T-helper 2 cell treated with Interferon-gamma antibody and Interleukin-4, amounts not matched to agents 5 μg/mL and 100 μg/mL, for 36 hours (primary cell): ENCODE measurements at regions not wholly inside any gene's neighbourhood (a gene's known extent, or its start where the extent isn't known, plus 50 kb on each side); places are given as distances from the start of the nearest gene placed in this dataset.

ENCODE experiments used
- DNase-seq: peaks from one replicate; pipeline ENCODE4 v3.0.0; 2021; ENCODE audit warnings: low spot score
- H3K27ac Mint-ChIP-seq: one replicate; pipeline ENCODE4 v1.8.0; 2021; ENCODE audit warnings: mild to moderate bottlenecking, mixed read lengths
- H3K27me3 Mint-ChIP-seq: one replicate; pipeline ENCODE4 v1.8.0; 2021; ENCODE audit warnings: low read depth, mixed read lengths
- H3K36me3 Mint-ChIP-seq: one replicate; pipeline ENCODE4 v1.8.0; 2021; ENCODE audit warnings: low read depth, mixed read lengths
- H3K4me1 Mint-ChIP-seq: one replicate; pipeline ENCODE4 v1.8.0; 2021; ENCODE audit warnings: low read depth, mixed read lengths
- H3K4me3 Mint-ChIP-seq: one replicate; pipeline ENCODE4 v1.8.0; 2022; ENCODE audit warnings: mild to moderate bottlenecking, moderate library complexity, mixed read lengths
- H3K9me3 Mint-ChIP-seq: one replicate; pipeline ENCODE4 v1.8.0; 2021; ENCODE audit warnings: mixed read lengths

DNA sequence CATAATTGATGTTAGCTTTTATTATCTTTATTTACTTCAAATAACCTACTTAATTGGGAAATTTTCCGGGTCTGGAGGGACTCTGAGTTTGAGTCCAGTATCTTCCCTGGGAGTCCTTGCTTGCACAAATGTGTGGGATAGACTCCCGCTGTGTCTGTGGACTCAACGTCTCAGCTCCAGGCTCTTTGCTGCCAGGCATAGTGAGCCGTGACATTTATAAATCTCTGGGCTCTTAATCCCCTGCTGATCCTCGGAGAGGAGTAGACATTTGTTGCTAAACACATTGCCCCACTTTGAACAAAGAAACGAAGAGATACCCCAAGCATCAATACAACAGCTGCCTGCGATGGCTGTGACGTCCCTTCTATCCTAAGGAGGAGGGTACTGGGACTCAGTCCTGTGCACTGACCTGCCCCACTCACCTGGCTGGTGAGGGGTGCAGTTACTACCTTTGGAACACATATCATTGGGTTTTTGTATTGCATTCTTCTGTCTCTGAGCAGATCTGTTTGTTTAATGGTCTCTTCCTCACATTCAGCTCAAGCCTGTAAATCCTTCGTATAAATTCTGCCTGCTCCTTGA is 316.9 kb downstream of the HAPSTR1 start:
- Mint-ChIP-seq H3K4me1 (no peaks in the 10 kb centered on the region), H3K4me3 (no peak overlapping the region), H3K9me3 (peaks cover 4% of the 10 kb centered on the region), H3K27ac (no peak overlapping the region), H3K36me3 (no peaks in the 10 kb centered on the region), H3K27me3 (no peaks in the 10 kb centered on the region)
- no peak for DNase-seq

DNA sequence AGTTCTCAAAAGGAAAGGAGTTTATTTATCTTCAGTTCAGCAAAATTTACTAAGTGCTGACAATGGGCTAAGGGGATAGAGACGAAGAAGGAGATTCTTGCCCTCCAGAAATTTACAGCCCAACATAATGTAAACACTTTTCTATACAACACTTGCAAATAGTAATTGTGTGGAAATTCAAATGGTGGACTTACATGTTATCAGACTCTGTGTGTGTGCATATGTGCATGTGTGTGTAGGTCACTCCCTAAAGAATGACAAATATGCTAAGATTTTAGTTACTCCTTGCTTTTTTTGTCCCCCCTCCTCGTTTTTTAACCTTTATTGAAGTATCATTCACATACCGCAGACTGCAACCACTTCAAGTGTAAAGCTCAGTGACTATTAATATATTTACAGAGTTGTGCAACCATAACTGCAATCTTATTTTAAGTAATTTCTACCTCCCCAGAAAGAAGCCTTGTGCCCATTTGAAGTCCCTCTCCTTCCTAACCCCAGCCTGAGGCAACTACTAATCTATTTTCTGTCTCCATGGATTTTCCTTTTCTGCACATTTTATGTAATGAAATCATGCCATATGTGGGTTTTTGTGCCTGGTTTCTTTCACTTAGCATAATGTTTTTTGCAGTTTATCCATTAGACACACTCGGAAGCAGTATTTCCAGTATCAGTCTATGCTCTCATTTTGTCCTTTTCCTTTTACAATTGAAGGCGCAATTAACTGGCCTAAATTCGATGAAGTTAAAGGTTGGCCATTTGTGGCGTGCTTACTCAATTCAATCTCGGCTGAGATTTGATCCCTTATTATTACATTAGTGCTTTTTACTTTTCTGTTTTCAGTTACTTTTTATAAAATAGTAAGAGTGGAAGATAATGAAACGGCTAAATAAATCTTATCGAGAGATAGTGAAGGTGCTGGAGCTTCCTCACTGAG is 318.4 kb downstream of the HAPSTR1 start:
- H3K27ac Mint-ChIP-seq, result no peak overlapping the region
- H3K27me3 Mint-ChIP-seq, result no peaks in the 10 kb centered on the region
- H3K4me1 Mint-ChIP-seq, result no peaks in the 10 kb centered on the region
- DNase-seq, result no peak
- no peaks in the 10 kb centered on the region for H3K36me3 Mint-ChIP-seq
- H3K4me3 Mint-ChIP-seq, result no peak overlapping the region
- peaks cover 4% of the 10 kb centered on the region for H3K9me3 Mint-ChIP-seq

DNA sequence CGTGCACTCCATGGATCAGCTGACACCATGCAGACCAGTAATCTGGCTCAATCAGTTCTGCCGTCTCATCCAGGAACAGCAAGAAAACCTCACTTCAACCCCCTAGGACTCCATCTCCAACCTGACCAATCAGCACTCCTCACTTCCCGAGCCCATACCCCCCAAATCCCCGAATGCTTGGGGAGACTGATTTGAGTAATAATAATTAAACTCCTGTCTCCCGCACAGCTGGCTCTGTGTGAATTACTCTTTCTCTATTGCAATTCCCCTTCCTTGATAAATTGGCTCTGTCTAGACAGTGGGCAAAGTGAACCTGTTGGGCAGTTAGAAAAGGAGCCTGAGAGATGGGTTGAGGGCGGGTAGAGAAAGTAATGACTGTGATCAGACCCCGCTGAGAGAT is 320.0 kb downstream of the HAPSTR1 start:
- Mint-ChIP-seq H3K27ac (no peak overlapping the region), H3K36me3 (no peaks in the 10 kb centered on the region), H3K4me3 (no peak overlapping the region), H3K4me1 (no peaks in the 10 kb centered on the region), H3K27me3 (no peaks in the 10 kb centered on the region), H3K9me3 (no peaks in the 10 kb centered on the region)
- DNase-seq, result no peak

DNA sequence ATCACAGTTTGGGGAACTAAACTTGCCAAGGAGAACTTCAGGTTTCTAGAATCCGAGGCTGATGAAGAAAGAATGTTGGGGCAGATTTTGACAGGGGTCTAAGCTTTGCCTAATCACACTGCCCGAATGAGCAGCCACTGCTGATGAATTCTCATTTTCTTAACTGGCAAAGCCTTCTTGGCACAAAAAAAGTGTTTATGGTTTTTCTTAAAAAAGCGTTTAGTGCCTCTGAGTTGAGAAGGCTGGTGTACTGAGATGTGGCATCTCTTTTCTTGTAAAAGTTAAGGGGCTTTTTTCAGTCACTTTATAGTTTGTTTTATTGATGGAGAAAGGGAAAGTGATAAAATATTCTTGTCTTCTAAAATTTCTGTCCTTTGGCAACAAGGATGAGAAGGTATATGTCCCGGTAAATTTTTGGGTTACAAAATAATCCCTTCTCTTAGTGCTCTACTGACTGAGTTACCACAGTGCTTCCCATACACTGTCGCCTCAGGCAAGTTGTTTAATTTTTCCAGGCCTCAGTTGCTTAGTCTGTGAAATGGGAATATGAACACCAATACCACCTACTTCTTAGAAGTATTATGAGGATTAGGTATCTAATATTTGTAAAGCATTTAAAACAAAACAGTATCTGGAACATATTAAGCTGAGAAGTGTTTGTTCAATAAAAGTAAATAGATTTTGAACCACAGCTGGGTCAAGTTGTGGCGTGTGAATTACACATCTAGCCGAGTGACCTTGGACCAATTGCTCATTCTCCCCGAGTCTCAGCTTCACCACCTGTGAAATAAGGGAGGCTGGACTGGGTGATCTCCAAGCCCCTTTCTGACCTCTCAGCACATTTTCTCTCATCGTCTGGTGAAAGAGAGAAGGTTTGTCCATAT is 320.8 kb downstream of the HAPSTR1 start:
- Mint-ChIP-seq H3K9me3 (no peaks in the 10 kb centered on the region), H3K36me3 (no peaks in the 10 kb centered on the region), H3K27me3 (no peaks in the 10 kb centered on the region), H3K27ac (no peak overlapping the region), H3K4me3 (no peak overlapping the region), H3K4me1 (no peaks in the 10 kb centered on the region)
- DNase-seq, result no peak

DNA sequence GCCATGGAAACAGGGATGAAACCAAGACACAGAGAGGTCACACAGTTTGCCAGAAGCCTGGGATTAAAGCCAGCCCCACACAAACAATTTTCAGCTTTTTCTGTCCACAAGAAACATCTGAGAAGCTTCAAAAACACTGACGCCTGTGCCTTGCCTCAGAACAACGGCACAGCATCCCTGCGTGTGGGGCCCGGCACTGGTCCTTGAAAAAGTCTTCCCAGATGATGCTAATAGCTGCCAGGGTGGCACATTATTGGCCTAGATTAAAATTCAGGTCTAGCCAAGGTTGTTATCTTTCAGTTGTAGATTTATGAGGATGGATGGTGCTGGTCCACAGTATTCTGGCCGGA is 321.4 kb downstream of the HAPSTR1 start:
- no peak overlapping the region for H3K27ac Mint-ChIP-seq
- H3K27me3 Mint-ChIP-seq, result no peaks in the 10 kb centered on the region
- H3K9me3 Mint-ChIP-seq, result no peaks in the 10 kb centered on the region
- H3K4me3 Mint-ChIP-seq, result no peak overlapping the region
- no peaks in the 10 kb centered on the region for H3K36me3 Mint-ChIP-seq
- no peak for DNase-seq
- no peaks in the 10 kb centered on the region for H3K4me1 Mint-ChIP-seq

DNA sequence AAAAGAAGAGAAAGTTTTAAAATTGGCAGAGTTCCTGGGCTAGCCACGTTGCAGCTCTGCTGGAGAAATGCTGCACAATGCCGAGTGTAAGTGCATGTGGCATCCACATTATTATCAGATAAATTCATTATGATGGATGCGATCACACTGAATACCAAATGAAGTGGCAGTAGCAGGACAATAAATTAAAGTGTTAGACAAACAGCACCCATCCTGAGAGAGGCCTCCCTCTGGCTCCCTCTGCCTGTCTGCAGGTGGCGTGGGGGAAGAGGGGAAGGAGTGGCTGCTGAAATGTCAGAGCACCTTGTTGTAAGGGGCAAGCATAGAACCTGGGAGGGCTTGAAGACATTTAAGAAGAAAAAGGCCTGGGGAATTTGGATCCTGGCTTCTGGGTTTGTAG is 324.1 kb downstream of the HAPSTR1 start:
- Mint-ChIP-seq H3K4me1 (no peaks in the 10 kb centered on the region), H3K36me3 (no peaks in the 10 kb centered on the region), H3K27me3 (no peaks in the 10 kb centered on the region), H3K4me3 (no peak overlapping the region), H3K27ac (no peak overlapping the region), H3K9me3 (no peaks in the 10 kb centered on the region)
- DNase-seq, result no peak

DNA sequence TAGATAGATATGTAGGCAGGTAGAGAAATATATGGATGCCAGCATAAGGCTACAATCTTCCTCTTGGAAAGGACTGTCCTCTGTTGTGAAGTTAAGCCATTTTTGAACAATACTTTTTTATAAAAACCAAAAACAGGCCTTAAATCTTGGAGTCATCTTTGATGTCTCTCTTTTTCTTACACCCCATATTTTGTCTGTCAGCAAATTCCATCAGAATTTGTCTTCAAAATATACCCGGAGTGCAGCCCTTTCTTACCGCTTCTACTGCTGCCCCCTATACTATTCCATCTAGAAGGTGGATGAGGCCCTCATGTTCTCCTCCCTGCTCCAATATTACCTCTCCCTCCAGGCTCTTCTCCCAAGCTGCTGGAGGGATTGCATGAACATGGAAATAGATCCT is 326.5 kb downstream of the HAPSTR1 start:
- Mint-ChIP-seq H3K9me3 (peaks cover 5% of the 10 kb centered on the region), H3K27me3 (no peaks in the 10 kb centered on the region), H3K27ac (no peak overlapping the region), H3K36me3 (no peaks in the 10 kb centered on the region), H3K4me3 (no peak overlapping the region), H3K4me1 (no peaks in the 10 kb centered on the region)
- DNase-seq, result no peak

DNA sequence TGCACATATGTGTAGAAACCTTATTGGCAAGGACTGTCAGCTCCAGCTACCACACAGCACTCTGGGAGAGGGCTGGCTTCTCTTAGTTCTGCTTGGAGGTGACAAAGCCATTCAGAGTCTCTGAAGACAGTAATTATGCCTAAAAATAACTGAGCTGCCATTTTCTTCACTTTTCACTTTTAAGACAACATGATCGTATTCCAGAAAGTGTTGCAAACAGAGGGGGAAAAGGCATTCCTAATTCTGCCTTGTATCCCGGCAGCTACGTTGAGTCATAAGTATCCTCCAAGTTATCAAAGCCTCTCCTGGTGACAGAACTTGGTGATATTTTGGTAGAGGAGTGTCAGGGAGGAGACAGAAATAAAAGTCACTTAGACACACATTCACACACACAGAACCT is 327.7 kb downstream of the HAPSTR1 start:
- Mint-ChIP-seq H3K27ac (no peak overlapping the region), H3K9me3 (peaks cover 5% of the 10 kb centered on the region), H3K4me3 (no peak overlapping the region), H3K27me3 (no peaks in the 10 kb centered on the region), H3K4me1 (no peaks in the 10 kb centered on the region), H3K36me3 (no peaks in the 10 kb centered on the region)
- DNase-seq, result no peak

DNA sequence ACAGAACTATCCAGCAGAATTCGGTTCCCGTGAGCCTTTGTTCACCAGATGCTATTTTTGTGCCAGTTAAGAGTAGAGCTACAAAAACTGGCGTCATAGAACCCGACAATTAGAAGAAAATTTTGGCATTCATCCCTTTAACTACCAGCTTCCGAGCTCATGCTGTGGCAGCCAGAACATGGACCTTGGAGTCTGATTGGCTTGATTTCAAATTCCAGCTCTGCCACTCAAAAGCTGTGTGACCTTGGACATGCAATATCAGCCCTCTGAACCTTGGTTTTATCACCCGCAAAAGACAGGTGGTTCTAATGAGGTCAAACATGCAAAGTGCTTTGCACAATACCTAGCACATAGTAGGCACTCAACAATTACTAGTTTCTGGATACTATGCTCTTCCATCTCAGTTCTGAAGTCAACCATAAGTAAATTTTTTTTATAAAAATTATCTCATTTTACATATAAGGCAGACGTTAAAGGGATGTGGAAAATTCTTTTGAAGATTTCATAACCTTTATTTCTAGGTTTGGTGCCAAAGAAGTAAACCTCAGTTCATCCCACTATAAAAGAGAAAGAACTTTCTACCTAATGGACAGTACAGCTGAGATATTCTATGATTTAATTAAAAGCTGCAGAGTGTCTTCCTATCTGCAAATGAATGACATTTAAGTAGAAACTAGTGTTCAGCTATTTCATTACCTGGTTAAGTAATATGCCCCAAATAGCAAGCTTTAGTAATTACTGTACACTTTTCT is 331.5 kb downstream of the HAPSTR1 start:
- Mint-ChIP-seq H3K27ac (no peak overlapping the region), H3K9me3 (peaks cover 5% of the 10 kb centered on the region)

DNA sequence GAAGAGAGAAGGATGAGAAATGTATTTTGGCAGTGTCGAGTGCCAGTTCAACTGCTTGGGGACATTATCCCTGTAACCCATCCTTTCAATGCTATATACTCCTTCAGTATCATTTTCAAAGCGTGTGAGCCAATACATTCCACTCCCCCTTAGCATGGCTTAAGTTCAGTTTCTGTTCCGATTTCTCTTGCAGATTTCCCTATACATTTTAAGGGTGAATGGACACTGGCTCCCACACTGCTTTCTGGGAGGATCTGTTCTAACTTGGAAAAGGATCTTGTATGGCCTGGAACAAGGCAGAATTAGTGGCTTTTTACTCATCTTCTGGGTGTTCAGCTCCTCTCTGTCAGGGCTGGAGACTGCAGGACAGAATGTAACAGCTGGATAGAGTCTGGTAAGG is 333.8 kb downstream of the HAPSTR1 start:
- H3K27ac Mint-ChIP-seq, result no peak overlapping the region
- H3K36me3 Mint-ChIP-seq, result no peaks in the 10 kb centered on the region
- H3K4me1 Mint-ChIP-seq, result no peaks in the 10 kb centered on the region
- no peak overlapping the region for H3K4me3 Mint-ChIP-seq
- no peak for DNase-seq
- peaks cover 5% of the 10 kb centered on the region for H3K9me3 Mint-ChIP-seq
- H3K27me3 Mint-ChIP-seq, result no peaks in the 10 kb centered on the region

More for the DNA sequence above, 331.5 kb downstream of the HAPSTR1 start:
- Mint-ChIP-seq H3K36me3 (no peaks in the 10 kb centered on the region), H3K4me3 (no peak overlapping the region), H3K27me3 (no peaks in the 10 kb centered on the region), H3K4me1 (no peaks in the 10 kb centered on the region)
- no peak for DNase-seq

DNA sequence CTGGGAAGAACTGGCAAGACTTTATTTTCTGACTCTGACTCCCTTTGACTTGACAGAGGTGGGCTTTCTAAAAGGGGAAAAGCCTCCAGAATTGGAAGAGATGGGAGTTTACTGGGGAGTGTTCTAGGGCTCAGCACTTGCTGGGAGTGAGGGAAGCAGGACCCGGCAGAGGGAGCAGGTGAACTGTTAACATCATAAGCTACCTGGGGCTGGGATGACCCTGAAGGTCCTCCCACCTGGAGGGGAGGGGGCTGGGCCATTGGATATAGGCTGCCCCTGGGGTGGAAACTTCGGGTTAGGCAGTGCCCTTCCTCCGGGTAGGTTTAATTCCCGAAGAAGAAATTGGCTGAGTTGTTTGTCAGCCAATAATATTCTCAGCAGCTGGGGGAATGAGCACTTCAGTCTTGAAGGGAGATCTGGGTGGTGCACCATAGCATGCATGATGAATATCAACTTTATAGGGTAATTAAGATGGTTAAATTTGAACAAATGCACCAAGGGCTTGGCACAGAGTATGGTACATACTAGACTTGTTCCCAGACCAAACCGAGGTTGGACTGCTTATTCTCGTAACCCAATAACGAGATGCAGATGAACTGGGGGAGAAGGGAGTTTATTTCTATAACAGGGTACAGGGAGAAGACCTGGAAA is 337.0 kb downstream of the HAPSTR1 start:
- Mint-ChIP-seq H3K4me1 (no peaks in the 10 kb centered on the region), H3K27ac (no peak overlapping the region), H3K36me3 (no peaks in the 10 kb centered on the region), H3K4me3 (no peak overlapping the region), H3K27me3 (no peaks in the 10 kb centered on the region), H3K9me3 (no peaks in the 10 kb centered on the region)
- DNase-seq, result no peak

DNA sequence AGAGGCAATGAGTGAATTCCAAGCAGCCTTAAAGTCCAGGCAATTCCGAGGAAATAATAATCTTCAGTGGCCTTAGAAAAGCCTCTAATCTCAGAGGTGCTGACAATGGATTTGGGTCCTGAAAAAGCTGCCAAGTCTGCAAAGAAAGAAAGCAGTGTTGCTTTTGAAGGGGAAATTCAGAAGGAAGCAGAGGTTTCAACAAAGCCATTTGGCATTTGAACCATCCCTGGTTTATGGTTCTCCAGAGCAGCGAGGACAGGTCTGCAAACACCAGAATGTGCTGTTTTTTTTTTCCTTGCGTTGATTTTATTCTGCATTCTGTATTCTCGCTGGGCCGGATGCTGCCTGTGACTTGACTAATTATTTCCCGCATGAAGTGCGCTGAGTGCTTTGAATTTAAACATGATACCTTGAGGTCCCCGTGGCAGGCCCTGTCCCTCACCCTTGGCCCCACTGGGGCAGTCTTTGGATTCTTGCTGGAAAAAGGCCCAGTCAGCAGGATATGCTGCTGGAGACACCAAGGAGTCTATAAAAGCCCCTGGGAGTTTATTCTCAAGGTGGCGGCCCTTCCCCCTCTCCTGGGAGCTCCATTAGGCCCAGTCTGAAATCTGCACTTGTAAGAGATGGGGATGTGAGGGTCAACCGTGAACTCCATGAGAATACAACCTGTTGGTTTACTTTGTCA is 338.3 kb downstream of the HAPSTR1 start:
- no peaks in the 10 kb centered on the region for H3K9me3 Mint-ChIP-seq
- H3K27ac Mint-ChIP-seq, result no peak overlapping the region
- H3K27me3 Mint-ChIP-seq, result no peaks in the 10 kb centered on the region
- no peaks in the 10 kb centered on the region for H3K4me1 Mint-ChIP-seq
- H3K4me3 Mint-ChIP-seq, result no peak overlapping the region
- DNase-seq, result no peak
- no peaks in the 10 kb centered on the region for H3K36me3 Mint-ChIP-seq

DNA sequence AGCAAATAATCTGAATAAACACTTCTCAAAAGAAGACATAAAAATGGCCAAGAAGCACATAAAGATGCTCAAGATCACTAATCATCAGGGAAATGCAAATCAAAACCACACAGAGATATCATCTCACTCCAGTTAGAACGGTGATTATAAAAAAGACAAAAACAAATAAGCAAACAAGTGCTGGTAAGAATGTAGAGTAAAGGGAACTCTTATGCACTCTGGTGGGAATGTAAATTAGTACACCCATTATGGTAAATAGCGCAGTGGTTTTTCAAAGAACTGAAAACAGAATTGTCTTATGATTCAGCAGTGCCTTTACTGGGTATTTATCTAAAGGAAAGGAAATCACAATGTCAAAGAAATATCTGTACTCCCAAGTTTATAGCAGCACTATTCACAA is 343.2 kb downstream of the HAPSTR1 start:
- Mint-ChIP-seq H3K4me3 (no peak overlapping the region), H3K9me3 (no peaks in the 10 kb centered on the region), H3K36me3 (no peaks in the 10 kb centered on the region), H3K27me3 (no peaks in the 10 kb centered on the region), H3K27ac (no peak overlapping the region), H3K4me1 (no peaks in the 10 kb centered on the region)
- DNase-seq, result no peak
